ENCODE measurements at regions not wholly inside any gene's neighbourhood (a gene's known extent, or its start where the extent isn't known, plus 50 kb on each side); places are given as distances from the start of the nearest gene placed in this dataset.

- DNase-seq (ENCODE audit: low read depth in 2 of 3, low spot score in 2 of 3): no peak
Observed at GRCh38 chr3:117499189-117499870, 789.8 kb downstream of the TUSC7 start.

- no peak for DNase-seq (ENCODE audit: low read depth in 2 of 3, low spot score in 2 of 3)
Observed at GRCh38 chr3:117507958-117508357, 798.4 kb downstream of the TUSC7 start.

GRCh38 chr3:117509858-117510257, 800.3 kb downstream of the TUSC7 start:
- DNase-seq (ENCODE audit: low read depth in 2 of 3, low spot score in 2 of 3): no peak

- no peak for DNase-seq (ENCODE audit: low read depth in 2 of 3, low spot score in 2 of 3)
Observed at GRCh38 chr3:117510396-117510795, 800.8 kb downstream of the TUSC7 start.

DNA sequence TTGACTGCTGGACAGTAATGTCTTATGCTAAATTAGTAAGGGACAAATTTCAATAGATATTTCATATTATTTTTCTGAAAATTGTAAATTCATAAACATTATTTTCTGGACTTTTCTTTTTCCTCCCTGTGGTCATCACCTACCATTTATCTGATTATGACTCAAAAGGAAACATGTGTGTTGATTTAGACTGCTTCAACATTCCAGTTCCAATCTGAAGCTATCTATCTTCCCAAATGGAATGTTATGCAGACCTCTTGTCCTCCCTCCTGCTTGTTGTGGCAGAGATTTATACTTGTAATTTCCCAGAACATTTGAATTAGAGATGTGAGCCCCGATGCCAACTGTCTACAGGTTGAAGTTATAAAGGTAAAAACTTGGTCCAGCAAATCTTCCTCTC, 803.4 kb downstream of the TUSC7 start:
- DNase-seq (ENCODE audit: low read depth in 2 of 3, low spot score in 2 of 3): no peak

DNA sequence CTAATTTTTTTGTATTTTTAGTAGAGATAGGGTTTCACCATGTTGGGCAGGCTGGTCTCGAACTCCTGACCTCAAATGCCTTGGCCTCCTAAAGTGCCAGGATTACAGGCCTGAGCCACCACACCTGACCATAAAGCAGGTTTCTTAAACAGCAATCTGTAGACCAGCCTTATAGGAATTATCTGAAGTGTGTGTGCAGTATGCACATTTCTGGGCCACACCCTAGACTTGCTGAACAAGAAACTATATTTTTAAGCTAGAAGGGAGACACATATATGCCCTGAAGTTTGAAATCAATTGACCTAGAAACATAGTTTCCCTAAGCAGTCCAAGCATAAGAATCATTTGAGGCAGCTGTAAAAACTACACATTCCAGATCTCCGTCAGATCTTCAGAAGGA, 805.7 kb downstream of the TUSC7 start:
- no peak for DNase-seq (ENCODE audit: low read depth in 2 of 3, low spot score in 2 of 3)

GRCh38 chr3:117518364-117518763, 808.8 kb downstream of the TUSC7 start:
- no peak for DNase-seq (ENCODE audit: low read depth in 2 of 3, low spot score in 2 of 3)

- no peak for DNase-seq (ENCODE audit: low read depth in 2 of 3, low spot score in 2 of 3)
Observed at GRCh38 chr3:117519776-117520175, 810.2 kb downstream of the TUSC7 start.

DNA sequence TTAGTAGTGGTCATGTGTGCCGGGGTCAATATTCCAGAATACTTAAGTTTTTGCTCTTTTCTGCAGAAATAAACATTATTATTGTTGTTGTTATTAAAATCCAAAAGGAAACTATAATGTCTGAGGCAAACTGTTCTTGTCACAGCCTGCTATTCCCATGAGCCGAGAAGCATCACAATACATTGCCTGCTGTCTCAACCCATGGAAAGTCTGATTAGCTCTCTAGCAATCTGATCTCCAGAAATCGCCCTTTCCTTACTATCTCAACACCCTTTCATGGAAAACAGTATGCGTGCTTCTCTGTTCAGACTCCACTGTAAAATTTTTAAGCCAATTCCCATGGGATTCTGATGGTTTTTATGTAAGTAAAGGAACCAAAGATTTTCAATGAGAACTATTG, 811.0 kb downstream of the TUSC7 start:
- DNase-seq (ENCODE audit: low read depth in 2 of 3, low spot score in 2 of 3): no peak

DNA sequence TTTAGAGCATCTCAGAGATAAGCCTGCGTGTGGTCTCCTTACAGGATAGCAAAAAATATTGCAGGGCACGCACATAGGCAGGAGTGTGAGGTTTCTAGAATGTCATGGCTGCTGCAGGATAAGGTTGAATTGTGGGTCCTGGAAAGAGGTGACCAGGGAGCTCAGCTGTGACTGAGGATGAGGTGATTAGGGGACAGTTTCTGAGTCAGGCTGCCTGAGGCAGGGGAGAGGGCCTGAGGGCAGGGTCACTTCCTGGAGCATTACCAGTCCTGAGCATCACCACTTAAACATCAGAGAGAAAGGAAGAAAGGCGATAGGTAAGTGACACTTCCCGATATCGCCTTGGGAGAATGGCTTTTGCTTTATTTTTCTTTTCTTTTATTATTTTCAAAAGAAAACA, 813.8 kb downstream of the TUSC7 start:
- DNase-seq (ENCODE audit: low read depth in 2 of 3, low spot score in 2 of 3): no peak

DNA sequence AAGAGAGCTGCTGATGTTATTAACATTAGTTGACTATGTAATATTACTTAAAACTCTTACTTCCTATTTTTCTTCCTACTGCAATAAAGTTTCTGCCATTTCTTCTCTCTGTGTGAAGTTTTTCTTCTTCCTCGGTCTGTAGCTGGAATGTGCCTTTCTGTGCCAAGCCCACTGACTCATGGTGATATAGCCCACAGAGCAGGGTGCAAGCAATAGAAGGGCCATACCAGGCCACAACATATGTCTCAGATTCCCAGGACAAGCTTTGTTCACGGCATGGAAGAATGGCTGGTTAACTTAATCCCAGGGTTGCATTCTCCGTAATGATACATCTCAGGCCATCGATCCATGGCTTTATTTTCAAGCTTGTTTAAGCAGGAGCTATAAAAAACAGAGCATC, 815.3 kb downstream of the TUSC7 start:
- DNase-seq (ENCODE audit: low read depth in 2 of 3, low spot score in 2 of 3): no peak

DNA sequence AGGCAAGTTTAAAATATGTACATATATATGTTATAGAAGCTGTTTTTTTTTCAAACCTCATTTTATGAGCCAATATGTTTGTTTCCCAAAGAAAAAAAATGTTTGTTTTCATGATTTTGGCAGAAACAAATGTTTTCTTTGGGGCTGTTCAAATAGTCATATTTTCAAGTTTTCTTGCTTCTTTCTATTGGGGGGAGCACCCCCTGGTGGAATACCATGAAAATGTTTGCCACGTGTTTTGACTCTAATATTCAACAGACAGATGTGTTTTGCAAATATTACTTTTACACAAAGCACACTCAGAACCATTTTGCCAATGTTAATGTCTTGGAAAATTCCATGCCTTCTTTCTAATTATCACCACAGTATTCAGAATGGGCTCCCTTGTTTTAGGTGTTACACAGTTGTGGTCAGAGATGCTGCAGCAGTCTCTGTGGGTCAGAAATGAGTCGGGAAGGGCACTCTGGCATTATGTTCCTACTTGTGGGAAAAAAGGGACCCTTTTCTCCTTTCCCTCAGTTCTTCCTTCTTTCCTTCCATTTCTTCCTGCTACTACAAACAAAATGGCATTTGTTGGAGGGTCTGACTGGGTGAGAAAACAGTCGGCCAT, 817.0 kb downstream of the TUSC7 start:
- no peak for DNase-seq (ENCODE audit: low read depth in 2 of 3, low spot score in 2 of 3)

GRCh38 chr3:117527346-117527745, 817.8 kb downstream of the TUSC7 start:
- no peak for DNase-seq (ENCODE audit: low read depth in 2 of 3, low spot score in 2 of 3)

DNA sequence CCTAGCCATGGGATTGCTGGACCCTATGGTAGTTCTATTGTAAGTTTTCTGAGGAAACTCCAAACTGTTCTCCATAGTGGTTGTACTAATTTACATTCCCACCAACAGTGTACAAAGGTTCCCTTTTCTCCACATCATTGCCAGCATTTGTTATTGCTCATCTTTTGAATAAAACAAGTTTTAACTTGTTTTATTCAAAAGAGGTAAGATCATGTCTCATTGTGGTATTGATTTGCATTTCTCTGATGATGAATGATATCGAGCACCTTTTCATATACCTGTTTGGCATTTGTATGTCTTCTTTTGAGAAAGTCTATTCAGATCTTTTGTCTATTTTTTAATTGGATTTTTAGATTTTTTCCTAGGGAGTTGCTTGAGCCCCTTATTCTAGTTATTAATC, 819.1 kb downstream of the TUSC7 start:
- DNase-seq (ENCODE audit: low read depth in 2 of 3, low spot score in 2 of 3): no peak

DNA sequence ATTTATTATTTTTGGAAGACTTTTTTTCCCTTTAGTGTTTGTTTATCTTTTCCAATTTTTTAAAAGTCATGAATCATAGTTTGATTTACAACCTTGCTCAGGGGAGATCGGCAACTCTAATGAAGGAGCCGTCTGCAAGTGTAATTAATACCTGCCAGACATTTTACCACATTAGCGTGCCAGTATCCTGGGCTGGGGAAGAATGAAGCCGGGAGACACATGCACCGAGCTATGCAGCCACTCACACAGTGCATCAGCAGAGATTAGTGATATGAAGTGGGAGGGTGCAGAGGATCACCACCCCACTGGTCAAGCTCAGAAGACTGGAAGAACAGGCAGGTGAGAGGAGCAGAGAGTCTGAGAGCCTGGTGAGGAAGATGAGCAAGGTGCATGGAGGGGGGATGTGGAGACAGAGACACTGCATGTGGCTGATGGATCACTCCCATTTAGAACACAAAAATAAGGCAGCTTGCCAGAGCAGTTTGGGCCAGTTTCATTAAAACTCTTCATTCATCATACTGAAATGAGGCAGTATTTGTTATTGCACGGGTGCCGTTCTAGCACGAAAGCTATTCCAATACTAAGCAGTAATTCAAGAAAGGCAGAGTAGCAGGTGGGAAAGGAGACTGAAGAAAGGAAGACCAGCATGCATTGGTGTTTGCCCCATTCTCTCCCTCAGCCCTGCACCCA, 821.6 kb downstream of the TUSC7 start:
- DNase-seq (ENCODE audit: low read depth in 2 of 3, low spot score in 2 of 3): no peak

DNA sequence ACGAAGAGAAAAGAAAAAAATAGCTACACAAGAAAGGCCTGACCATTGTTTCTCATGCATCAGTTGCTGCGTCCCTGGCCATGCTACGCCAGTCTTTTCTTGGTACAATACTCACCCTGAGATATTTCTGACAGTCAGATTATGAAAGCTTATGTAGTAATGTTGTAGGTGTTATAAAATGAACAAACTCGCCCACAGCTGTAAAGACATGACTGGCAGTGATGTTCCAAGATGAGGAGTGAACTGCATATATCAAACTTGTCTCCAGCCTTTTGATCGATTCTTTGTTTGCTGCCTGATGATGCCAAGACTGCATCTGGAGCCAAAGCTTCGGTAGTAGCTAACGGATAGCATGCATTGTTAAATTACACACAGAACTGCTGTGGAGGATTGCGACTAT, 822.7 kb downstream of the TUSC7 start:
- no peak for DNase-seq (ENCODE audit: low read depth in 2 of 3, low spot score in 2 of 3)

DNA sequence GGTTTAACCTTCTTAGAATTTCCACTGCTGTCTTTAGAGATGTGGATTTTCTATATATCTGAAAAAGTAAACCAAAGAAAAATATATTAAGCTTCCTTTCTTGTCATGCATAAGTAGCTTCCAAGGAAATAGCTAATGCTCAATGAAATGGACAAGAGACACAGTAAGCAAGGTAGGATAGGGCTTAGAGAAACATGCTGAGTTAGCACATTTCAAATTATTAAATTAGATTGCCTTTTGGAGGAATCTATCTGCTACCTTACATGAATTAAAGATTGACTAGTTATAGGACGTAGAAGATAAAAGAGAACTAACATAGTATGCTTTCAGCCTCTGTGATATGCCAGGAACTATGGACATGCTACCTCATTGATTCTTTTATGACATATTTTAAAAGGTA, 824.6 kb downstream of the TUSC7 start:
- DNase-seq (ENCODE audit: low read depth in 2 of 3, low spot score in 2 of 3): no peak

GRCh38 chr3:117536006-117536405, 826.4 kb downstream of the TUSC7 start:
- no peak for DNase-seq (ENCODE audit: low read depth in 2 of 3, low spot score in 2 of 3)

DNA sequence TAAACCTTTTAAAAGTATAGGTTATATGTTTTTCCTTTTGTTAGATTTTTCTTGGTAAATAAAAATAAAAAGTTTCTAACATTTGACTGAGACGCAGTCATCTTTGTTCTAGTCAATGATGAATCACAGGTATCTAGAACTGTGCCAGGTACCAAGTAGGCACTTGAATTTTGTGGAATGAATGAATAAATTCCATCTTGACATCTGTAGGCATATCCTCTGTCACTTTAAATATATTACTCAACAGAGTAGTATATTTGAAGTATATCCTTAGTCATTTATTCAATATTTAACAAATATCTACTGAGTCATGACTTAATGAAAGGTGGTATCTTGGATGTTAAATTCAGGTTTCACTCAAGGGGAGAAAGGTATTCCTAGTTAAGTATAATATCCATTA, 828.4 kb downstream of the TUSC7 start:
- DNase-seq (ENCODE audit: low read depth in 2 of 3, low spot score in 2 of 3): no peak

DNA sequence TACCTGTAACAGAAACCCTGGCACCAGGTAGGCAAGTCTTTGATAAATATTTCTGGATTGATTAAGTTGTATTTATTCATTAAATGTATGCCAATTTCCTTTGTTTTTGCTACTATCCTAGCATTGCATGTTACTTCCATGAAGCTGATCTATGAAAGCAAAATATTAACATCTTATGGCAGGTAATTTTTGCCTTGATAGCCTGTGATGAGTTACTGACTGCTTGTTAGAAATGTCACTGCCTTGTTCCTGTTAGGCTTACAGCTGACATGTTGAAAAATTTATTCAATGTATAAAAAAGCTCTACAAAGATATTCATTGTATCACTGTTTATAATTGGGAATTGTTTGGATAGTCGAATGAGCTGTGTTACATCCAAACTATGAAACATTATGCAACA, 830.1 kb downstream of the TUSC7 start:
- no peak for DNase-seq (ENCODE audit: low read depth in 2 of 3, low spot score in 2 of 3)

DNA sequence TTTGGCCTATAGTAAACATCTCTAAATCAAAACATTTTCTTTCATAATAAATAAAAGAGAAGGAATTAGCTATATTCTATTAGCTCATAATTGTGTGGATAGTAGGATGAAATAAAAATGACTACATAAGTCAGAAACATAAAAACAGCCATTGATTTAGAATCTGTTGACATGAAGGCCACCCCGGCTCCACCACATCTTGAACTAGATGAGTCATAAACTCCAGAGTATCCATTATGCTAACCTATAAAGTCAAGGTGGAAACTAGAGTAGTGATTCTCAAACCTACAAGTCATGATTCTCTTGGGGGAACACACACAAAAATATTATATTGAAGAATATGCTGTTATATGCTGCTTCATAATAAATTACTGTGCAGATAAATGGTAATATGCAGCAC, 831.0 kb downstream of the TUSC7 start:
- DNase-seq (ENCODE audit: low read depth in 2 of 3, low spot score in 2 of 3): no peak

DNA sequence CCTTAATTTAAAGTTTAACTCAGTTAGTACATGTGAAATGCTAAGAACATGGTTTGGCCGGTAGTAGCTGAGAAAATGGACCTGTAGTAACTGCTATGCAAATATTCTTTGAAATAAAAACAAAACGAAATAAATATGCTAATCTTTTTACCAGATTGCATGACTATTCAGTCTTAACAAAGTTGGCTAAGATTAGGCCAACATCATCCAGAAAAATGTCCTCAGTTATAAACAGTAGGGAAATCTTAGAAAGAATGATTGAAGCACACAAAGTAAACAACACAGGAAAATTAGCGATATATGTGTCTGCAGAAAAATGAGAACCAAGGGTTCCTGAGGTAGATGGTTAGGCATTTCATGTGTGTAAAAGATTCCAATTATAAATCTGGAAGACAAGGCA, 832.1 kb downstream of the TUSC7 start:
- no peak for DNase-seq (ENCODE audit: low read depth in 2 of 3, low spot score in 2 of 3)

GRCh38 chr3:117543521-117543920, 833.9 kb downstream of the TUSC7 start:
- DNase-seq (ENCODE audit: low read depth in 2 of 3, low spot score in 2 of 3): no peak
